HCT116 (cell line): ENCODE measurements at regions not wholly inside any gene's neighbourhood (a gene's known extent, or its start where the extent isn't known, plus 50 kb on each side); places are given as distances from the start of the nearest gene placed in this dataset.

Experiments
- ATAC-seq: fragments of 200-7000 bp; cut with Tn5 transposase; 2 replicates; pipeline ENCODE4 v1.9.1; 2020; ENCODE audit warnings: mild to moderate bottlenecking, moderate library complexity
- BruUV-seq: library from RNA; stranded (reverse); fragments of 400-500 nt; replicated peaks from 2 replicates; lab custom pipeline; 2021; lab: Mats Ljungman, UMichigan
- CTCF ChIA-PET: fragments of 300-600 bp; sonication (Branson Sonifier 250); formaldehyde crosslinking; loops from one replicate; lab custom pipeline; 2021; ENCODE audit warnings: antibody characterized with exemption; lab: Charles Lee
- POLR2A ChIA-PET: fragments of 300-600, 350-600 bp; sonication (Branson Sonifier 250); formaldehyde crosslinking; loops from one replicate; lab custom pipeline; 2021; ENCODE audit warnings: antibody characterized with exemption; lab: Charles Lee
- RAD21 ChIA-PET, 2 experiments: fragments of 300-600 bp; sonication (Branson Sonifier 250); formaldehyde crosslinking; loops; one replicate each; lab custom pipeline; 2023; ENCODE audit warnings: low total read pairs in 2 of 2; ENCODE audit not compliant: uncharacterized antibody in 2 of 2, unreplicated experiment in 2 of 2, low non-redundant PET in 1 of 2; lab: Charles Lee
- DNase-seq: peaks from one replicate; pipeline ENCODE4 v3.0.0-alpha.2; 2010; ENCODE audit warnings: low read depth, low spot score
- H2AFZ ChIP-seq: fragments of 200-600 bp; shearing (Covaris generic), sonication (generic); 2 replicates; pipeline ENCODE4 v1.6.1; 2017; ENCODE audit warnings: low read depth, mixed run types, mixed read lengths, antibody characterized with exemption, low read length; ENCODE audit not compliant: poor library complexity, severe bottlenecking
- H3K27ac ChIP-seq: 2 replicates; pipeline ENCODE4 v1.5.1; 2012; ENCODE audit warnings: low read depth, low read length
- H3K27me3 ChIP-seq: fragments of 200-600 bp; sonication (generic); 2 replicates; pipeline ENCODE4 v1.6.1; 2016; ENCODE audit warnings: mixed run types, low read length, mixed read lengths; ENCODE audit not compliant: insufficient read depth
- H3K36me3 ChIP-seq, 2 experiments: fragments of 200-500 bp in 1 of 2; fragments of 200-600 bp in 1 of 2; sonication (Bioruptor generic) in 1 of 2; sonication (generic) in 1 of 2; 2 replicates each; pipeline versions ENCODE4 v1.5.1 to v1.6.1; 2014 to 2016; ENCODE audit warnings: low read length in 2 of 2, inconsistent platforms in 1 of 2, mixed read lengths in 1 of 2, mixed run types in 1 of 2; ENCODE audit not compliant: insufficient read depth in 2 of 2, control insufficient read depth in 1 of 2
- H3K4me1 ChIP-seq, 2 experiments: fragments of 200-600 bp in 1 of 2; sonication (generic) in 1 of 2; 2 replicates each; pipeline versions ENCODE4 v1.5.1 to v1.6.1; 2012 to 2017; ENCODE audit warnings: low read length in 2 of 2, inconsistent platforms in 1 of 2, mild to moderate bottlenecking in 1 of 2, mixed read lengths in 1 of 2, mixed run types in 1 of 2, moderate library complexity in 1 of 2; ENCODE audit not compliant: insufficient read depth in 2 of 2, control insufficient read depth in 1 of 2
- H3K4me2 ChIP-seq: fragments of 200-600 bp; sonication (generic); 2 replicates; pipeline ENCODE4 v1.6.1; 2017; ENCODE audit warnings: mixed run types, low read length, mixed read lengths
- H3K4me3 ChIP-seq, 2 experiments: fragments of 200-600 bp in 1 of 2; sonication (generic) in 1 of 2; replicated peaks in 1 of 2; 2 replicates each; pipeline ENCODE4 v1.5.1; 2011 to 2016; ENCODE audit warnings: low read length in 2 of 2, control low read depth in 1 of 2, low read depth in 1 of 2, mild to moderate bottlenecking in 1 of 2, mixed read lengths in 1 of 2, mixed run types in 1 of 2
- H3K79me2 ChIP-seq: fragments of 200-600 bp; sonication (generic); 2 replicates; pipeline ENCODE4 v1.6.1; 2017; ENCODE audit warnings: mild to moderate bottlenecking, mixed run types, low read length, moderate library complexity, mixed read lengths; ENCODE audit not compliant: insufficient read depth
- H3K9ac ChIP-seq: fragments of 200-600 bp; sonication (generic); 2 replicates; pipeline ENCODE4 v1.6.1; 2016; ENCODE audit warnings: low read length, mixed read lengths
- H3K9me2 ChIP-seq: fragments of 200-600 bp; sonication (generic), shearing (Covaris generic); 2 replicates; pipeline ENCODE4 v1.6.1; 2017; ENCODE audit warnings: mixed run types, mild to moderate bottlenecking, moderate library complexity; ENCODE audit not compliant: insufficient read depth
- H3K9me3 ChIP-seq, 2 experiments: fragments of 200-500 bp in 1 of 2; fragments of 200-600 bp in 1 of 2; sonication (Bioruptor generic) in 1 of 2; sonication (generic) in 1 of 2; 2 replicates each; pipeline ENCODE4 v1.6.1; 2014 to 2017; ENCODE audit warnings: low read length in 2 of 2, mixed read lengths in 2 of 2, inconsistent platforms in 1 of 2, low read depth in 1 of 2, mild to moderate bottlenecking in 1 of 2, mixed run types in 1 of 2, moderate library complexity in 1 of 2; ENCODE audit not compliant: control insufficient read depth in 1 of 2, insufficient read depth in 1 of 2
- H4K20me1 ChIP-seq: fragments of 200-600 bp; sonication (generic), shearing (Covaris generic); 2 replicates; pipeline ENCODE4 v1.6.1; 2017; ENCODE audit warnings: mixed run types, mild to moderate bottlenecking, moderate library complexity; ENCODE audit not compliant: insufficient read depth
- CEBPB ChIP-seq: IDR thresholded peaks from 2 replicates; pipeline ENCODE4 v1.6.1; 2012; ENCODE audit warnings: low read depth
- ELF1 ChIP-seq: IDR thresholded peaks from 2 replicates; pipeline ENCODE4 v1.6.1; 2012; ENCODE audit warnings: low read depth, borderline replicate concordance
- EZH2 ChIP-seq: fragments of 200-600 bp; sonication (generic); IDR thresholded peaks from 2 replicates; pipeline ENCODE4 v1.6.1; 2017; ENCODE audit warnings: antibody characterized with exemption, mixed run types
- JUND ChIP-seq: IDR thresholded peaks from 2 replicates; pipeline ENCODE4 v1.6.1; 2012
- POLR2A ChIP-seq: IDR thresholded peaks from 2 replicates; pipeline ENCODE4 v1.7.0; 2011; ENCODE audit warnings: borderline replicate concordance; ENCODE audit not compliant: insufficient read depth, insufficient read length; ENCODE audit errors: extremely low read depth
- POLR2AphosphoS5 ChIP-seq: IDR thresholded peaks from 2 replicates; pipeline ENCODE4 v1.6.1; 2011; ENCODE audit warnings: mild to moderate bottlenecking, low read depth, low read length, moderate library complexity
- SP1 ChIP-seq: IDR thresholded peaks from 2 replicates; pipeline ENCODE4 v1.6.1; 2012; ENCODE audit warnings: low read depth
- SRF ChIP-seq: IDR thresholded peaks from 2 replicates; pipeline ENCODE4 v1.6.1; 2012; ENCODE audit warnings: low read depth
- TCF7L2 ChIP-seq: IDR thresholded peaks from 2 replicates; pipeline ENCODE4 v1.7.0; 2011; ENCODE audit warnings: borderline replicate concordance, inconsistent platforms; ENCODE audit not compliant: insufficient read depth, insufficient read length; ENCODE audit errors: extremely low read depth
- ZBTB33 ChIP-seq: IDR thresholded peaks from 2 replicates; pipeline ENCODE4 v1.6.1; 2011; ENCODE audit warnings: mild to moderate bottlenecking, low read length, moderate library complexity; ENCODE audit not compliant: insufficient replicate concordance; ENCODE audit errors: extremely low read depth
- intact Hi-C: fragments of 100-400 bp; cut with micrococcal nuclease; formaldehyde crosslinking; loops from 2 replicates; pipeline ENCODE4 v1.10.0; 2022
- TF ChIP-seq, protein P1 (sequence below): IDR thresholded peaks from 2 replicates; pipeline ENCODE4 v1.6.1; 2012

- Histone ChIP-seq H3K4me2 (no peak overlapping the region), H3K9ac (no peak overlapping the region), H3K9me2 (no peaks in the 10 kb centered on the region), H3K36me3 (no peaks in the 10 kb centered on the region), H4K20me1 (no peaks in the 10 kb centered on the region), H3K4me3 (no peak overlapping the region), H3K27ac (no peak overlapping the region), H2AFZ (no peak overlapping the region), H3K79me2 (no peaks in the 10 kb centered on the region), H3K4me1 (no peaks in the 10 kb centered on the region), H3K9me3 (no peaks in the 10 kb centered on the region), H3K27me3 (no peaks in the 10 kb centered on the region)
- BruUV-seq, result no TSS peak
- ChIA-PET RAD21 (no interaction called here), POLR2A (no interaction called here), CTCF (no interaction called here)
- intact Hi-C loops, result no loop called here
- TF ChIP-seq TCF7L2 (no peak), JUND (no peak)
- ATAC-seq, result no peak
- no peak for DNase-seq
These were observed 255.7 kb downstream of the ADGRD1 start for GRCh38 chr12:131209082-131210070.

DNA sequence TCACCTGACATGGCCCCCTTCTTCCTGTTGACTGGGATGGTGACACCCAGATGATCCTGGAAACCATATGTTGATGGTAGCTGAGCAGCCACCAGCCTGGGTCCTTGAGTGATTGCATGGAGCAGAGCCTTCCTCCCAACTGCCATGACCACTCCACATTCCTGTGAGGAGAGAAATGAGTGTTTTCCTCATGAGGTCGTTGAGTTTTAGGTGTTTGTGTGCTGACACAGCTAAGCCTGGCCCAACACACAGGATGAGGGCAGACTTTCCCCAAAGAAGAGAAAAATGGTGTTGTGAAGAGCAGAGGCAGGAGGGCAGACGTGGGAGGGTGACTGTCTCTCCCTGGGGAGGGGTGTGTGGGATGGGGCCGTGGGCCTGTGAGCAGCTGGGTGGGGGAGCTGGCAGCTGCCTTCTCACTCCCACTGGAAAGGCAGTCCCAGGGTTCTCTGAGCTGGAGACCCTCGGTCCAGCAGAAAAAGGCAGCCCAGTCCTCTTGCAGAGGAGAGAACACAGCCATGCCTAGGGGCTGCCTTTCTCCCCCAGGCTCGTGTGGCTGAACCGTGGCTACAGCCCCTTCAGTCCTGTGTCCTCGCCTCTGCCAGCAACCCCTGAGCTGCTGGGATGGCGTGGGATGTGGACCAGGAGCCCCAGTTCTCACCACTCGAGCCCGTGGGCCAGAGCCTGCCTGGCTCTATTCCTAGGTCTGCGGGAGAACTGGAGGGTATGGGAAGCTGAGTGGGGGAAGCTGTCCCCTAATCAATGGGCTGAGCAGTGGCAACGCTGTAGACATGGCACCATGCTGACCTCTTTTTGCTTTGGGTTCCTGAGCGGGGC, 257.0 kb downstream of the ADGRD1 start:
- Histone ChIP-seq H3K36me3 (no peaks in the 10 kb centered on the region), H2AFZ (no peak overlapping the region), H3K4me1 (no peaks in the 10 kb centered on the region), H4K20me1 (no peaks in the 10 kb centered on the region), H3K27ac (no peak overlapping the region), H3K4me3 (no peak overlapping the region), H3K79me2 (no peaks in the 10 kb centered on the region), H3K9me2 (no peaks in the 10 kb centered on the region), H3K9me3 (no peaks in the 10 kb centered on the region), H3K4me2 (no peak overlapping the region), H3K9ac (no peak overlapping the region), H3K27me3 (no peaks in the 10 kb centered on the region)
- intact Hi-C loops, result no loop called here
- TF ChIP-seq CEBPB, result no peak
- no peak for TF ChIP-seq JUND
- TF ChIP-seq ELF1, result no peak
- no peak for TF ChIP-seq ZBTB33
- no peak for TF ChIP-seq EZH2
- TF ChIP-seq, protein P1, sequence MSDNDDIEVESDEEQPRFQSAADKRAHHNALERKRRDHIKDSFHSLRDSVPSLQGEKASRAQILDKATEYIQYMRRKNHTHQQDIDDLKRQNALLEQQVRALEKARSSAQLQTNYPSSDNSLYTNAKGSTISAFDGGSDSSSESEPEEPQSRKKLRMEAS, result no peak
- TF ChIP-seq POLR2AphosphoS5, result no peak
- no peak for TF ChIP-seq TCF7L2
- TF ChIP-seq SRF, result no peak
- TF ChIP-seq SP1, result no peak
- no peak for TF ChIP-seq POLR2A
- DNase-seq (no peak), ATAC-seq (no peak)
- no TSS peak for BruUV-seq
- CTCF ChIA-PET, result no interaction called here
- RAD21 ChIA-PET, result no interaction called here
- POLR2A ChIA-PET, result no interaction called here
